ENCODE measurements at regions not wholly inside any gene's neighbourhood (a gene's known extent, or its start where the extent isn't known, plus 50 kb on each side); places are given as distances from the start of the nearest gene placed in this dataset.

- TF ChIP-seq, protein P1, sequence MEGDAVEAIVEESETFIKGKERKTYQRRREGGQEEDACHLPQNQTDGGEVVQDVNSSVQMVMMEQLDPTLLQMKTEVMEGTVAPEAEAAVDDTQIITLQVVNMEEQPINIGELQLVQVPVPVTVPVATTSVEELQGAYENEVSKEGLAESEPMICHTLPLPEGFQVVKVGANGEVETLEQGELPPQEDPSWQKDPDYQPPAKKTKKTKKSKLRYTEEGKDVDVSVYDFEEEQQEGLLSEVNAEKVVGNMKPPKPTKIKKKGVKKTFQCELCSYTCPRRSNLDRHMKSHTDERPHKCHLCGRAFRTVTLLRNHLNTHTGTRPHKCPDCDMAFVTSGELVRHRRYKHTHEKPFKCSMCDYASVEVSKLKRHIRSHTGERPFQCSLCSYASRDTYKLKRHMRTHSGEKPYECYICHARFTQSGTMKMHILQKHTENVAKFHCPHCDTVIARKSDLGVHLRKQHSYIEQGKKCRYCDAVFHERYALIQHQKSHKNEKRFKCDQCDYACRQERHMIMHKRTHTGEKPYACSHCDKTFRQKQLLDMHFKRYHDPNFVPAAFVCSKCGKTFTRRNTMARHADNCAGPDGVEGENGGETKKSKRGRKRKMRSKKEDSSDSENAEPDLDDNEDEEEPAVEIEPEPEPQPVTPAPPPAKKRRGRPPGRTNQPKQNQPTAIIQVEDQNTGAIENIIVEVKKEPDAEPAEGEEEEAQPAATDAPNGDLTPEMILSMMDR (IDR thresholded peaks at IDR 0.05) = no peak
- no peak for TF ChIP-seq POLR2AphosphoS5 (IDR thresholded peaks at IDR 0.05; ENCODE audit: insufficient read depth in 1 of 2, low read depth in 1 of 2)
Observed at GRCh38 chr7:124460555-124460954, 305.0 kb downstream of the GPR37 start.

Measured in vagina (tissue), 2 donors.